GM19372 (cell line): ENCODE measurements at regions not wholly inside any gene's neighbourhood (a gene's known extent, or its start where the extent isn't known, plus 50 kb on each side); places are given as distances from the start of the nearest gene placed in this dataset.

ENCODE experiments used
- ATAC-seq: cut with Tn5 transposase; IDR thresholded peaks from one replicate; pipeline ENCODE4 v1.9.1; 2021; ENCODE audit warnings: mild to moderate bottlenecking, low read depth, moderate library complexity; ENCODE audit not compliant: unreplicated experiment

DNA sequence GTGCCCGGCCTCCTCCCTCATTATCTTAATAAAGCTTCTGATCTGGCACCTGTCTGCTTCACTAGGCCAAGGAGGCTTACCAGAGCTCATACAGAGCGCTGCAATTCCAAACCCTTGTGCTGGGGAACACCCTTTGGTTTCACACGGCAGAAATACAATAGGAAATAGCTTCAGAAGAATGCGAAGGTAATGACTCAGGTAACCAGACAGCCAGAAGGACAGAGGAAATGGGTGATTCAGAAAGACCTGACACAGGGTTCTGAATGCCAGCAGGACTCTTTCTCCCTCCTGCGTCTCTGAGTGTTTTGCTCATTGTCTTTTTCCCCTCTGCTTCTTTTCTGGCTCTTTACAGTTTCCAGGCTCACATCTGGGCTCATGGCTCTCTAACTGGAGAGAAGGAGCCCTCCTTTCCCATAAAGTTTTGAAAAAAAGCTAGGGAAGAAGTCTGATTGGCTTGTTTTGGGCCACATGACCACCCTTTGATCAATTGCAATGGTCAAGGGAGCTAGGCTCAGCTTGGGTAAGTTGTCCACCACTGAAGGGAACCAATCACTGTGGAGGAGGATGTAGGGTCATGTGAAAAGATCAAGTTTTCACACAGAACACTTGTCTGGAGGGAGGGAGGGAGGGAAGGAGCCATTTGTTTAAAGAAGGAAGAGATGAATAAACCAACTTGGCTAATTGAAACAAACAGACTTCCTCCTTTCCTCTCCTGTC, 90.5 kb upstream of the UPP2 start:
- no peak for ATAC-seq

DNA sequence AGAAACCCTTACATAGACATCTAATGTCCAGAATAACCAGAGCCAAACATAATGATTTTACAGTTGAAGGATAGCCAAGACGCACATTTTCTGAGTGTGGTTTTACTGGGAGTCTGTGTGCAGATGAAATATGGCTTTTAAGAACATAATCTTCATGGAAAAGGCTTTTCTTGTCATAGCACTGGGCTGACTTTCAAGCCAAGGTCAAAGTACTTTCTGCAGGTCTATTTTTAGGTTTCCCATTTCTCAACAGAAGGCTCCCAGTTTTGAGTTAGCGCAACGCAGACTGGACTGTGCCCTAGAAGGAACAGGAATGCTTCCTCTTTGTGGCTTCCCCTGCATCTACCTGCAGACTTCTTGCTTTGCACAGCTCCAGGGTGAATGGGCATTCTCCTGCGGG, 92.3 kb upstream of the UPP2 start:
- ATAC-seq: no peak

DNA sequence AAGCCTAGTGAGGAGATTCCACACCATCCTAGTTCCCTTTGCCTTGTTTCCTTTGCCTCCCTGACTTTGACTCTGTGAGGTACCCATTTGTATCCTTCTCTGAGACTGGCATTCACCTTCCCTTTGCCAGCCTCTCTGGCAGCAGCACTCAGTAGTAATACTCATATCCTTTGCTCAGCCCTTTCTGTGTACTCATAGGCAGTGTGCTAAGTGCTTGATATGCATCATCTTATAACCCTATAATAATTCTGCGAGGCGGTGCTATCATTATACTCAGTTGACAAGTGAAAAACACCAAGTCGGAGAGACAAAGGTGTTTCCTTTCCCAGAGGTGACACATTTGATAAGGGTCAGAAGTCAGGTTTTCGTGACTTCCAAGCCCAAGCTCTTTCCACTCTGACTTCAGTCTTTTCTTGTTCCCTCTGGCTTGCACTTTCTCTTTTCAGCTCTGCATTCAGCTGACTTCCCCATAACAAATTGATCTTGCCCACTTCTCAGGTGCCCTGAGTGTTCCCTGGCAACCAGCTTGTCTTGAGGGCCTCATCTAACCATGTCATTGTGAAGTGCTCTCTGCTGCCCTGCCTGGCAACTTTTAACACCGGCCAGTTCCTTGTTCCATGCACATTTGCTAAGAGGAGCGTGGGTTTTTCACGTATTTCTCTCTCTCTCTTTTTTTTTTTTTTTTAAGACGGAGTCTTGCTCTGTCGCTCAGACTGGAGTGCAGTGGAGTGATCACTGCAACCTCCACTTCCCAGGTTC, 94.5 kb upstream of the UPP2 start:
- no peak for ATAC-seq

DNA sequence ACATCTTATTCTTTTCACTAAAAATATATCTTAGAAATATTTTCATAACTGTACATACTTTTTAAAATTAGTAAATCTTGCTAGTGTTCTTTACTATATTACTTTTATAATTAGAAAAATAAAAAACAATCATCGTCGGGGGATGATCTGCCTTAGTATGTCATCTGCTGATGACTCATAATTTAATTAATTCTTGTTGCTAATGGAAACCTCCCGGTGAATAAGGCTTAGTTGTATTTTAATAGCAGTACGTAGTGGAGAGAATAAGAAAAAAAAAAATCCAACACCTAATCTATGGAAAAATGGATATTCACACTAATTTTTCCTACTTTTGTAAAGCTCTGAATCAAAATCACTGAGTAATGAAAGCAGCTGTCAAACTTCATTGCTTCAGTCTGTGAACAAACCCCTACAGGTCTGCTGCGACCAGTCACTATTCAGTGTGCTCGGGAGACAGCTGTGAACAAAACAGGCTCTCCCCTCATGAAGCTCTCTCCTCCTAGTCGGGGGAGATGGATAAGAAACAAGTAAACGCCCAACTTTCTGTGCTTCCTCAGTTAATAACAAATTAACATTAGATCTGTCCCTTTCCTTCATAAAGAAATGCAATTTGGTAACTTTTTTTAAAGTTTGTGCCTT, 97.4 kb upstream of the UPP2 start:
- no peak for ATAC-seq

DNA sequence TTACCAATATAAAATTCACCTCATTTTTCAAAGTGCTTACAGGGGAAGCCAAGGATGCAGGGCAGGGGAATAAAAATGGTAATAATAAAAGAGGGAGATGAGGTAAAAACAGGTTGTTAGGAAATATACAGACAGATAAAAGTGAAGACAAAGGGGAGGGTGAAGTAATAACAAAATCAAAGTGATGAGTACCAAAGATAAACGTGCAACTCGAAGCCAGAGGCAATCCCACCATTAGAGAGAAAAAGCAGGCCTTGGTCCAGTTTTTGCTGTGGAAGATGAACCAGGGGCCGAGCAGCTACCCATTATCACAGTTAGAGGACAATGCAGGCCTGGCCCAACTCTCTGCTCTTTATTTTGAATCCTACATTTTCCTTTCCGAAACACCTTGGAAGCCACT, 99.6 kb upstream of the UPP2 start:
- no peak for ATAC-seq

DNA sequence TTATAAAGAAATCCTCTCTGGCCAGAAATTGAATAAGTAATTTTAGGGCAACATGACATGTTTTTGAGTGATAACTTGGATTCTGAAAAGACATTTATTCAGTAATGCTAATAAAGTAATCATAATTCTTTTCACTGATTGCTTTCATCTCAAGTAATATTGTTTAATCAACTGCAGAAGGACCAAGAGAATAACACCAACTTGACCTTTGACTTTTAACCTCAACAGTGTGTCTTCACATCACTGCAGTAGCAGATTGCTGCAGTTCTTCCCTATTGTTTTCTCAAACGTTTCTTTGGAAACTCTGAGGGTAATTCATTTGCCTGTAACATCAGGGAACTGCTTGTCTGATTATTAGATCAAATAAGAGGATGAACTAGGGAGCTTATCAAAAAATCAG, 104.9 kb upstream of the UPP2 start:
- ATAC-seq: no peak

DNA sequence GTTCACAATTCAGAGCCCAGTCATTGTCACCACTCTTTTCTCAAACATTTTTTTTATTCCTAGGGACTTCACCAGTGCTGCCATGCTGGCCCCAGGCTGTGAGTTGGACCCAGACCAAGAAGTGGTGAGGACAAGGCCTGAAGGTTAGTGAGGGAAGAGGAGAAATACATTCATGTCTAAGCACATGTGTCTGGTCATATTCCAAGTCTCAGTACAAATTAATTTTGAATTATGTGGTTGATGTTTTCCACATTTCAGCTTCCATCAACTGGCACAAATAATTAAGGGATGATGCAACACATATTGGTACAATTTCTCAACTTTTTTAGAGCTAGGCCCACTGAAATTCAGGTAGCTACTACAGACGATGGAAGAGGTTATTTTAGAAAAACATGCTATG, 106.6 kb upstream of the UPP2 start:
- ATAC-seq: no peak

DNA sequence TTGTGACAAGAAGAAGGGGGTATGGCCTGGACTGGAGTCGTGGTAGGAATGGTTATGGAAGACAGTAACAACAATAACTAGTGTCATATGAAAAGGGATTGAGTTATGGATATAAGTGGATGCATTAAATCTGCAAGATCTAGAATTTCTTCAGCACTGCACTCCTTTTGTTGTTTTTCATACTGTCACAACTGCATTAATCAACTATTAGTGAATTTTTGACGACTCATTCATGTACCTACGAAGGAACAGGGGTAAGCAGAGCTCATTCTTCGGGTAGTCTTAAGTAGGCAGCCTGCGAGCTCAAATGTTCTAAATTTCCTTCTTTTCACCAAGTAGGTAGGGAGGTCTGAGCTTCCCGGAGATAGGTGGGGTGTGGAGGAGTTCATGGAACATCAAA, 109.7 kb upstream of the UPP2 start:
- ATAC-seq: no peak

DNA sequence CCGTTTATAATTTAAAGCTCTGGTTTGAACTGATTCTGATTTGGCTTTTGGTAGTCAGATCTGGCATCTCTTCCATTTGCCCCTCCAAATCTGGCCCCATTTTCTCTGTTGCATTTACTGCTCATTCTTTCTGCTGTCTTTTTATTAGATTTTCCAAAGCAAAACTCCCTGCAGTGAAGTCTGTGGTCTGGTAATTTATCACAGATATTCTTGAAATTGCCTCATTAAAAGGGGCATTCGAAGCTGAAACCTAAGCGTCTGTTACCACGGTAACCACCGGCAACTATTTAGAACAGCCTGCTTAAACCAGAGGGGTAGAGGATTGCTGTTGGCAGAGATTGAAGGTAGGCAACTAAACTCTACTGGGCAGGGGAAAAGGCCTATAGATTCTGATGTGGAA, 111.5 kb upstream of the UPP2 start:
- ATAC-seq: no peak

DNA sequence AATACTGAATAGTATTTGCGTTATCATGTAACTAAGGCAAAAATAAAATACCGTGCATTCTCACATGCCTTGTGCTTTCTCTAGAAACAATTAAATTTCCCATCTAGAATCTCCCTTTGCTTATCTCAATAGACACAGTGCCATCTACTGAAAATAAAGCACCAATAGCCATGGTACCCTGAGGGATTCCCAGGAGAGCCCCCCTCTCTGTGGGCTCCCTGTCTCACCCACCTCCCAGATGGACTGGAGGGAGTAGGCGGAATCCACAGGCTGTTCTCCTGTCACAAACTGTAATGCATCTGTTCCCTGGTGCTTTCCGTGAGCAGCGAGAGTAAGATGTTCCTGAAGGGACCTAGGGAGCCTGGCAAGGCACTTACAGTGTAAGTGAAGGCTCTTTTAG, 112.4 kb upstream of the UPP2 start:
- no peak for ATAC-seq

DNA sequence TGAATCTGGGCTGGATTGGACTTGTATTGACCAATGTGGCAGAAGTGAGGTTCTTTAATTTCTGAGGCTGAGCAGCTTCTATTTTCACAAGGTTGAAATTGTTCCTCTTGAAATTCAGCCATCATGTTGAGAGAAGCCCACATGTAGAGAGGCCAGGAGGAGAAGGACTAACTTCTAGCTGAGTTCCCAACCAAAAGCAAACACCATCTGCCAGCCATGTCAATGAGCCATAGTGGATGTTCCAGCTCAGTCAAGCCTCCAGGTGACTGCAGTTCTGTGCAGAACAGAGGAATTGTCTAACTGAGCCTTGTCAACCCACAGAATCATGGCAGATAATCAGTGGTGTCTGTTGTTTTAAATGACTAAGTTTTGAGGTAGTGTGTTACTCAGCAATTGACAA, 110.6 kb upstream of the ACVR1 start:
- ATAC-seq: no peak

DNA sequence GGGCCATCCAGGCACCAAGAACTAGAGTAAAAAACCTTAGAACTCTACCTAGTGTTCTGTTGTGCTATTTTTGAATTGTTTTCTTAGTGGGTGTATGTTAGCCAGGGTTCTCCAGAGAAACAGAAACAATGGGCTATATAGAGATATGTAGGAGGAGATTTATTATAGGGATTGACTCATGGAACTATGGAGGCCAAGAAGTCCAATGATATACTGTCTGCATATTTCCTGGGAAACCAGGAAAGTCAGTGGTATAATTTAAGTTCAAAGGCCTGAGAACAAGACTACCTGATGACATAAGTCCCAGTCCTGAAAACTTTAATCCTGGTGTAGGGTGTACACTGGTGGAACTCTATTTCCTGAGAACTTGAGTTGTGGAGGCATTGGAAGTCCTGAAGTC, 108.7 kb upstream of the ACVR1 start:
- no peak for ATAC-seq

DNA sequence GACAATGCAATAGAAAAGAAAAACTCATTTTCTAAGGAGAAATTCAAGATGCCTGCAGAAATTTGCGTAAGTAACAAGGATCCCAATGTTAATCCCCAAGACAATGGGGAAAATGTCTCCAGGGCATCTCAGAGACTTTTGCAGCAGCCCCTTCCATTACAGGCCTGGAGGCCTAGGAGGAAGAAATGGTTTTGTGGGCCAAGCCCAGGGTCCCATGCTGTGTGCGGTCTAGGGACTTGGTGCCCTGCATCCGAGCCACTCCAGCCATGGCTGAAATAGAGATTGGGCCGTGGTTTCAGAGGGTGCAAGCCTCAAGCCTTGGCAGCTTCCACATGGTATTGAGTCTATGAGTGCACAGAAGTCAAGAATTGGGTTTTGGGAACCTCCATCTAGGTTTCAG, 103.9 kb upstream of the ACVR1 start:
- ATAC-seq: no peak

DNA sequence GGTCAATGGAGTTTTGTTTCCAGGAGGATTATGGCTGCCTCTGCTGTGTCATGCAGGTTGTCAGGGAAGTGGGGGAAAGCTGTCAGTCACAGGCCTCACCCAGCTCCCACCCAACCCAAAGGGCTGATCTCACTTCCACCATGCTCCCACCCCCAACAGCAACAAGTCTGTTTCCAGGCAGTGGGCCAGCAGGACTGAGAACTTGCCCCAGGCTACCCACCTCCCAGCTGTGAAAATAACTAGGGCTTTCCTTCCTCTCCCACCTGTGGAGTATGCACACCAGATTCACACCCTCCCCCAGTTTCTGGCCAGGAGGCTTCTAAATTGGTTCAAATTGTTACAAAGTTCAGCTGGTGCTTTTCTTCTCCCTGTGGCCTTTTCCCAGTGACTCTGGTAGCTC, 95.6 kb upstream of the ACVR1 start:
- ATAC-seq: no peak

DNA sequence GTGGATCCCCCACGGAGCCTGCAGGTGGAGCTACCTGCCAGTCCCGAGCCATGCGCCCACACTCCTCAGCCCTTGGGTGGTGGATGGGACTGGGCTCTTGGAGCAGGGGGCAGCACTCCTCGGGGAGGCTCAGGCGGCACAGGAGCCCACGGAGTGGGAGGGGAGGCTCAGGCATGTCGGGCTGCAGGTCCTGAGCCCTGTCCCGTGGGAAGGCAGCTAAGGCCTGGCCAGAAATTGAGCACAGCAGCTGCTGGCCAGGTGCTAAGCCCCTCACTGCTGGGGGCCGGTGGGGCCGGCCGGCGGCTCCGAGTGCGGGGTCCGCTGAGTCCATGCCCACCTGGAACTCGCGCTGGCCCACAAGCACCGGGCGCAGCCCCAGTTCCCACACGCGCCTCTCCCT, 91.7 kb upstream of the ACVR1 start:
- no peak for ATAC-seq

DNA sequence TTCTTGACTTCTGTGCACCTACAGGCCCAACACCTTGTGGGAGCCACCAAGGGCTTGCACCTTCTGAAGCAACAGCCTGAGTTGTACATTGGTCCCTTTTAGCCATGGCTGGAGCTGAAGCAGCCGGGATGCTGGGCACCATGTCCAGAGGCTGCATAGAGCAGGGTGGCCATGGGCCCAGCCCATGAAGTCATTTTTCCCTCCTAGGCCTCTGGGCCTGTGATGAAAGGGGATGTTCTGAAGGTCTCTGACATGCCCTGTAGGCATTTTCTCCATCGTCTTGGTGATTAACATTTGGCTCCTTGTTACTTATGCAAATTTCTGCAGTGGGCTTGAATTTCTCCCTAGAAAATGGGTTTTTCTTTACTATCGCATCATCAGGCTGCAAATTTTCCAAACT, 83.1 kb upstream of the ACVR1 start:
- ATAC-seq: no peak

DNA sequence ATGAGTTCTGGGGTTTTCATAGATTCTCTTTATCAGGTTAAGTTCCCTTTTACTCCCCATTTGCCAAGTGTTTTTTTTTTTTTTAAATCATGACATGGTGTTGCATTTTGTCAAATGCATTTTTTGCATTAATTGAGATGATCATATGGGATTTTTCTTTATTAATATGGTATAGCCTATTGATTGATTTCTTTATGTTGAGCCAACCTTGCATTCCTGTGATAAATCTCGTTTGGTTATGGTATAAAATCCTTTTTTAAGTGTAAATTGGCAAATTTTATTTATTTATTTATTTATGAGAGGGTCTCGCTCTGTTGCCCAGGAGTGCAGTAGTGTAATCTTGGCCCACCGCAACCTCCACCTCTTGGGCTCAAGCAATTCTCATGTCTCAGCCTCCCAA, 81.5 kb upstream of the ACVR1 start:
- ATAC-seq: no peak

DNA sequence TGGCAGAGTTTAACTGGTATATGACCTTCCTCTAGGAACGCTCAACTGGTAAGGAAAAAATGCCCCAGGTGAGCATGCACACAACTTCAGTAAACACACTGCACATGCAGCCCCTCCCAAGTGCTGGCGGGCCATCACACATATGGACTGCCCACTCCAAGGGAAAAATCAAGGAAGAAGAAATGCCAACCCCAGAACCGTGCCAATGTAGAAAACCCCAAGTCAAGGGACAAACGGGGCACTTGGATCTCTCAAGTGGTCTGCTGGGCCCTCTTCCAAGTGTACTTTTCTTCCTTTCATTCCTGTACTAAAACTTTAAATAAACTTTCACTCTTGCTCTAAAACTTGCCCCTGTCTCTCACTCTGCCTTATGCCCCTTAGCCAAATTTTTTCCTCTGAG, 76.4 kb upstream of the ACVR1 start:
- no peak for ATAC-seq

DNA sequence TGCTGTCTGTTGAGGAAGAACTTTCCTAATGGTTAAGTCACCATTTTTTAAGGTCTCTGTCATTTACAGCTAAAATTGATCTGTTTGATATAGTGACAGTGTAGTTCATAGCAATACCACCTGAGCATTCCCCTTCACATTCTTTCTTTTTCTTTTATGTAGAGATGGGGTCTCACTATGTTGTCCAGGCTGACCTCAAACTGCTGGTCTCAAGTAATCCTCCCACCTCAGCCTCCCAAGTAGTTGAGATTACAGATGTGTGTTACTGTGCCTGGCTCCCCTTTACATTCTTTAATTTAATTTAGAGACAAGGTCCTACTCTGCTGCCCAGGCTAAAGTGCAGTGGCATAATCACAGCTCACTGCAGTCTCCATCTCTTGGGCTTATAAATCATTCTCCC, 72.7 kb upstream of the ACVR1 start:
- no peak for ATAC-seq

DNA sequence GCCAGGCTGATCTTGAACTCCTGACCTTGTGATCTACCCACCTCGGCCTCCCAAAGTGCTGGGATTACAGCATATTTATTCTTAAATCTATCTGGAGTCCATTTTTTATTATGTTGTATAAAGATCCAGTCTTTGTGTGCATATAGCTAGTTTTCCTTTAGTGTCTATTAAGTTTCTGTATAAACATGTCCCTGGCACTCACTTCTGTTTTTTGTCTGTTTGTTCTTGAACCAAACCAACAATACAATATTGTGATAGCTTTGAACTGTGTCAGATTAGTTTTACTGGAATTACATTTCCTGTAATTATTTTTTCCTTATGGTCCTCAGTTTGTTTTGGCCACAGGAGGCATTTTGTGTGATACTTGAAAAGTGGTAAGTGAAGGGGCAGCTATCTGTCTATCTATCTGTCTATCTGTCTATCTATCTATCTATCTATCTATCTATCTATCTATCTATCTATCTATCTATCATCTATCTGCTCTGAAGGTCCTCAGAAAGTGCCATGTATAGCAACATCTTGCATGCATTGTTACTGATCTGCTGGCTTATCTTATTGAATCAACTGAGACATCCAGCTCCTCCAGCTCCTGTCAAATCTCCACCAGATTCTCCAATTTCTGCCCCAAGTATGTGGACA, 70.9 kb upstream of the ACVR1 start:
- ATAC-seq: no peak

DNA sequence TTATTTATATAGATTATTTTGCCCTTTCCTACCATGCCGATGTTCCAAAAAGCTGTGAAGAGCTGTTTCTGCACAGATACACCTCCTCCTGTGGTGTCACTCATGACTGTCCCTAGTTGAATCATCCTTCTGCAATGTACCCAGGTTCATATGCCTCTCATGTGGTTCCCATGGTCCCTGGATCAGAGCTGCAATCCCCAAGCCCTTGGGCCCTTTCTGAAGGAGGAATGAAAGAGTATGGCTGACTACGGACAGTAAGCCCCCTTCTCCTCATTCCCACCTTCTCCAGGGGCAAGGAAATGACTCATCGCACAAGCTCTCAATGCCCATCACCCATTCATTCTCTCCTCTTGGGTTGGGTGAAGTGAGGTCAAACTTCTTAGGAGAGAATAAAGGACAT, 63.9 kb upstream of the ACVR1 start:
- no peak for ATAC-seq
